Gastroesophageal sphincter (tissue), 3 donors: ENCODE measurements at regions not wholly inside any gene's neighbourhood (a gene's known extent, or its start where the extent isn't known, plus 50 kb on each side); places are given as distances from the start of the nearest gene placed in this dataset.

Source experiments
- POLR2A ChIP-seq, 2 donors: fragments of 450-650 bp; IDR thresholded peaks; one replicate each; pipeline ENCODE4 v1.6.1; 2017; ENCODE audit warnings: antibody characterized with exemption in 2 of 2, mild to moderate bottlenecking in 2 of 2, moderate library complexity in 1 of 2
- TF ChIP-seq, protein P1 (sequence below), 4 experiments: fragments of 200-600 bp in 2 of 4; fragments of 450-650 bp in 2 of 4; sonication (generic) in 1 of 4; IDR thresholded peaks; one replicate each; pipeline ENCODE4 v1.5.1; 2017 to 2019; ENCODE audit warnings: antibody characterized with exemption in 4 of 4, mild to moderate bottlenecking in 2 of 4, moderate library complexity in 2 of 4

DNA sequence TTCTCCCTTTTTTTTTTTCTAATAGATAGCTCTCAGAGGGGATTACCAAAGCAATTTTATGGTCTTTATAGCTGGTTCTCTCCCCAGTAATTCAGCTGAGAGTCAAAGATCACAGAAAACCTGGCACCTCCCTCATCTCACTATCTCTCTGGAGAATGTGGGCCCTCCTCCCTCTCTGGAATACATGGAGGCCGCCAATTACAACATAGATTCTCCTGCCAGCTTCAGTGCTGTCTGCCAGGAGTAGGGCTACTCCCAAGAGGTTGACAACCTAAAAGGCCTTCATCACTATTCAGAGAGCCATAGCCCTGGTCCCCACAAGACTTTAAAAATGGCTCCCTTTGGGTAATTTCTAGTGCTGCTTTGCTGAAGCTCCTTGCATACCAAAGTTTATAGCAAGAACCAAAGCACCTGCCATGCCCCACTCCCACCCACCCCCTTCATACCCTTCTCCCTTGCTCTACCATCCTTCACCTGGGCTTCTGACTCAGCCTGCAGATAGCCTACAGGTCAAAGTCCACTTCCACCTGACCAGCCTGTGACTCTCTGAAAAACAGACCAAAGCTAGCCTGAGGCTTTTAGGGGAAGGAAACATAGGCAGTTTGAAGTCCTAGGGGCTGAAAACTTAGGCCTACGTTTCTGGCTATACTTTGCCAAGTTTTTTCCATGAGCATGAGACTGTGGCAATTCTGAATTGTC is 472.3 kb downstream of the TNS1 start:
- TF ChIP-seq POLR2A (IDR thresholded peaks at IDR 0.05), result no peak
- TF ChIP-seq, protein P1, sequence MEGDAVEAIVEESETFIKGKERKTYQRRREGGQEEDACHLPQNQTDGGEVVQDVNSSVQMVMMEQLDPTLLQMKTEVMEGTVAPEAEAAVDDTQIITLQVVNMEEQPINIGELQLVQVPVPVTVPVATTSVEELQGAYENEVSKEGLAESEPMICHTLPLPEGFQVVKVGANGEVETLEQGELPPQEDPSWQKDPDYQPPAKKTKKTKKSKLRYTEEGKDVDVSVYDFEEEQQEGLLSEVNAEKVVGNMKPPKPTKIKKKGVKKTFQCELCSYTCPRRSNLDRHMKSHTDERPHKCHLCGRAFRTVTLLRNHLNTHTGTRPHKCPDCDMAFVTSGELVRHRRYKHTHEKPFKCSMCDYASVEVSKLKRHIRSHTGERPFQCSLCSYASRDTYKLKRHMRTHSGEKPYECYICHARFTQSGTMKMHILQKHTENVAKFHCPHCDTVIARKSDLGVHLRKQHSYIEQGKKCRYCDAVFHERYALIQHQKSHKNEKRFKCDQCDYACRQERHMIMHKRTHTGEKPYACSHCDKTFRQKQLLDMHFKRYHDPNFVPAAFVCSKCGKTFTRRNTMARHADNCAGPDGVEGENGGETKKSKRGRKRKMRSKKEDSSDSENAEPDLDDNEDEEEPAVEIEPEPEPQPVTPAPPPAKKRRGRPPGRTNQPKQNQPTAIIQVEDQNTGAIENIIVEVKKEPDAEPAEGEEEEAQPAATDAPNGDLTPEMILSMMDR (IDR thresholded peaks at IDR 0.05), result no peak
